ENCODE measurements at regions not wholly inside any gene's neighbourhood (a gene's known extent, or its start where the extent isn't known, plus 50 kb on each side); places are given as distances from the start of the nearest gene placed in this dataset.
"Not testable (repeated sequence)": the region's sequence is repeated elsewhere in the genome, so short reads cannot be mapped to it uniquely, and the experiment has no call there.

DNA sequence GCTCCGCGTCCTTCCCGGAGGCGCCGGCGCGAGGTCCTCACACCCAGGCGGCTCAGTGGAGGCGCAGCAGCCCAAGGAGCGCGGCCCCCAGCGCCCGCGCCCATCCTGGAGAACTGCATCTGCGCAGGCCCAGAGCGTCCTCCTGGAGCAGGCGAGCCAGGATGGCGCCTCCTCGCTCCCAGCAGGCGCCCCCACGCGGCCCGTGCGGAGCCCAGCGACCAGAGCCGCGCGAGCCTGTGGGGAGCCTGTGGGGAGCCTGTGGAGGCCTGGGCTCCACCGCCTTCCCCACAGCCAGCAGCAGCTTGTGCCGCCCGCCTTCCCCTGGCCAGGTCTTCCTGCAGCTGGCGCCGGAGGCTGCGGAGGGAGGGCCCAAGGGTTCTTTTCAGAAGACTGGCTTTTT lies 953.9 kb downstream of the TMEM121 start:
- DNase-seq (ENCODE audit: low read depth), result not testable (repeated sequence)

DNA sequence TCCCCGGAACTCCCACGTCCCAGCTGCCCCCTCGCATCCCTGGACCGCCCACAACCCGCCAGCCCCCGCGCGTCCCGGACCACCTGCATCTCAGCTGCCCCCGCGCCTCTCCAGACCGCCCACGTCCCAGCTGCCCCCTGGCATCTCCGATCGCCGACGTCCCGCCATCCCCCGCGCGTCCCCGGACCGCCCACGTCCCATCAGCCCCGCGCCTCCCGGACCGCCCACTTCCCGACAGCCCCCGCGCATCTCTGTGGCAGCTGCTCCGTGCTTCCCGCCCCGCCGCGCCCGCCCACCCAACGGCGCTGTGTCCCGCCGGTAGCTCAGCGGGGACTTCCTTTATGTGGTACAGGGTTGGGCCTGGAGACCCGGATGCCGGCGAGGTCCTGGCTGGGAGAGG lies 955.8 kb downstream of the TMEM121 start:
- not testable (repeated sequence) for DNase-seq (ENCODE audit: low read depth)

DNA sequence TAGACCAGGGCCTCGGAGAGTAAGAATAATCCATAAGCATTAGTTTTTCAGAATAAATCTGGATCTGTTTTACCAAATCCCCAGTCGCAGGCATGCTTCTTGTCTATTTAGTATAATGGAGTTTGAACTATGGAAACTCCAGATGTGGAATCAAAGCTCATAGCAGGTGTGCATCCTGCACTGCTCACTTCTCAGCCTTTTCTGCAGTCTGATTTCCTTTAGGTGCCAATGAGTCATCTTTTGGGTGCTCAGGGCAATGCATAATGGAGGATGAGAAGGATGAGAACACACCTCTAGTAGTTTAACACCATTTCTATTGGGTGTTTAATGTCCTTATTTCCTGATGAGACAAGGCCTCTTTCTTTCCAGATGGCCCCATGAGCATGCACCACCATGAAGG lies 961.2 kb downstream of the TMEM121 start:
- DNase-seq (ENCODE audit: low read depth), result no peak

DNA sequence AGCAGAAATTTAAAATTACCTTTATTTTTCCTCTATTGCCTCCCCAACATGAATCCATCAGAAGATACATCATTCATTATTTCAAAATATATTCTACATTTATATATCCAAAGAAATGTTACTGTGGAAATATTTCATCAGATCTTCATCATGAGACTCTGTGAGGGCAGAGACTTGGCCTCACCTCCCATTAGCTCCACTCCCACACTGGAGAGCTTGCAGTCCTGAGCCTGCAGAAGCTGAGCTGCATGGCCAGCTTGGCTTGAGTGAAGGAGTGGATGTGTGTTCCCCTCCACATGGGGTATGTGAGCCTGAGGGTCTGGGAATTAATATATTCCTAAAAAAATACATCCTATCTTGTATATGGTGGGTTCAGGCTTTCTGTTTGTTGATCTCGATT lies 961.9 kb downstream of the TMEM121 start:
- no peak for DNase-seq (ENCODE audit: low read depth)

DNA sequence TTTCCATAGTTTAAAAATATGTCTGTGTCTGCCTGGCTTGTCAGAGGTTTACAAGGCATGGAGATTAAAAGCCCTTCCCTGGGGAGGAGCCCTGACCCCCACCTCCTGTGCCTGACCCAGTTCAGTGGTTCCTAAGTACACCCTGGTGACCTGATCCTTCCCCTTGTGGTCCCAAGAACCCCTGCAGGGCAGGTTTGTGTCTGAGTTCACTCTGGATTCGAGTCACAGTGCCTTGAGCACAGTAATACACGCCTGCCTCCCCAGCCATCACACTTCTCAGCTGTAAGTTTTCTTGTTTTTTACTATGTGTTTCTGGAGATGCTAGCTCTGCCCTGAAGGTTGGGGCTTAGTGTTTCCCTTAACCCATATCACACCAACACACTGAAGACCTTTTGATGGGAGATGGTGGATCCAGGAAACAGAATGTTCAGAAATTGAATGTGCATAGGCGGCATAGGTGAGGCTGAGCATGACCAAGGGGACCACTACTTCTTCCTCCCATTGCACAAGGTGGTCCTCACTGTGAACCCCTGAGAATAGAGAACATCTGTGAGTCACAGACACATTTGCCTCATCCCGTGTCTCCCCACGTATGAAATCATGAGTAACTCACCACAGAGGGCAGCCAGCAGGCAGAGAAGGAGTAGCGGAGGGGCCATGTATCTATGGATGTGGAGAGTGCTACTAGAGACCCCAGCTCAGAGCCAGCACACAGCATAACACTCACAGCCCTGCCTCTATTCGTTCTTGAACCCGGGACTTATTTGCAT lies 962.9 kb downstream of the TMEM121 start:
- DNase-seq (ENCODE audit: low read depth), result no peak

DNA sequence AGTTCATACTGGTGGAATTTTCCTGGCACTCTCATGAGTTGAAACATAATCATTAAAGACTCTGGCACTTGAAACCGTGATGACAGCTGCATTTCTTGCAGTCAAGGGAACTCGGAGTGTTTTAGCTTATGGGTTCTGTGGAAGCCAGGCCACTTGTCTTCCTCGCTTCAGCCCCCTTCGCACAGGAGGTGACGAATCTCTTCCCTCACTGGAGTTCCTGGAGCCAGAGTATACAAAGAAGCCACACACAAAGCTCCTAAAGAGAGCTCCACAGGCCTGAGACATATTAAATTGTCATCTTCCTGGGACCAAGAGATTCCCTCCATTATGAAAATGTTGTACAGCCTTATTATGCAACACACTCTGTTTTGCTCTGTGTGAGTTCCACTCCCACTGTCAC lies 964.1 kb downstream of the TMEM121 start:
- DNase-seq (ENCODE audit: low read depth), result no peak

DNA sequence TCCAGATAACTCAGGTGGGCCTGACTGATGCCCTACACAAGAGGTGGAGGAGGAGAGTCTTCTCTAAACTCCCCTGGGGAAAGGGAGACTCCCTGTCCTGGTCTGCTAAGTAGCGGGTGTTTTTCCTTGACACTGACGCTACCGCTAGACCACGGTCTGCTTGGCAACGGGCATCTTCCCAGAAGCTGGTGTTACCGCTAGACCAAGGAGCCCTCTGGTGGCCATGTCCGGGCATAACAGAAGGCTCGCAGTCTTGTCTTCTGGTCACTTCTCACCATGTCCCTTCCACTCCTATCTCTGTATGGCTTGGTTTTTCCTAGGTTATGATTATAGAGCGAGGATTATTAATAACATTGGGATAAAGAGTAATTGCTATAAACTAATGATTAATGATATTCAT lies 965.5 kb downstream of the TMEM121 start:
- DNase-seq (ENCODE audit: low read depth), result no peak

DNA sequence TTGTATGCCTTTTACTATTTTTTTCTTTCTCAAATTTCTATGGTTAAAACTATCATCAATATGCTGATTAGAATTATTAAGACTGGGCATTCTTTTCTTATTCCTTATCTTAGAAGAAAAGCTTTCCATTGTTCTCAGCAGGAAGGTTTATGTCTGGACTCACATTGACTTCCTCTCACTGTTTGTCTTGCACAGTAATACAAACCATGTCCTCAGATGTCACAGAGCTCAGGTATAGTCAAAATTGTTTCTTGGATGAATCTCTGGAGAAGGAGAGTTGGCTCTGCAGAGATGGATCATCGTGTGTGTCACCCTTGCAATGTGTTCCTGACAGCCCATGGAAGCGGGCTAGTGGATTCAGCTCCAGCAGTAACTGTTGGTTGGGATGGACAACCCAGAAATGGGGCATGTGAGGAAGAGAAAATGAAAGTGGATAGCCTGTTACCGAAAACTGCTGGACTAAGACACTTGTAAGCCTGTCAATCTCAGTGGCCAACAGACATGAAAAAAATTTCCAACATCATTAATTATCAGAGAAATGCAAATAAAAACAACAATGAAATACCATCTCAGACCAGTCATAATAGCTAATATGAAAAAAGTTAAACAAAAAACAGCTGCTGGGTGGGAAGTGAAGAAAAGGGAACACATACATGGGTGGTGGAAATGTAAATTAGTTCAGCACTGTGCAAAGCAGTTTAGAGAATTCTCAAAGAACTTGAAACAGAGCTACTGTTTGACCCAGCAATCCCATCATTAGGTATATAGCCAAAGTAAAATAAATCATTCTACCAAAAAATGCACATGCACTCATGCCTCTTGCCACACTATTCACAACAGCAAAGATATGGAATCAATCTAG lies 967.8 kb downstream of the TMEM121 start:
- DNase-seq (ENCODE audit: low read depth), result no peak

DNA sequence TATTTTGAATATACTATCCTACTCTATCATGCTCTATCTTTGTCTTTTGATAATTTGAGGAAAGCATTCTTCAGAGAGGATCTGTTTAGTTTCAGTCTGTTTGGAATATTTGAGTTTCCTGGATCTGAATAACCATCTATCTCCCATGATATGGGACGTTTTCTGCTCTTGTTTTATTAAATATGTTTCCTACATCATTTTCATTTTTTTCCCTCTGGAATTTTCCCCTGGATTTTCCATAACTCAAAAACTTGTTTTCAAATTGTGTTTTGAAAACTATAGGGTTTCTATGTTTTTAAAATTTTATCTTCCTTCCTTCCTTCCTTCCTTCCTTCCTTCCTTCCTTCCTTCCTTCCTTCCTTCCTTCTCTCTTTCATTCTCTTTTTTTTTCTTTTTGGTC lies 974.2 kb downstream of the TMEM121 start:
- DNase-seq (ENCODE audit: low read depth), result no peak

DNA sequence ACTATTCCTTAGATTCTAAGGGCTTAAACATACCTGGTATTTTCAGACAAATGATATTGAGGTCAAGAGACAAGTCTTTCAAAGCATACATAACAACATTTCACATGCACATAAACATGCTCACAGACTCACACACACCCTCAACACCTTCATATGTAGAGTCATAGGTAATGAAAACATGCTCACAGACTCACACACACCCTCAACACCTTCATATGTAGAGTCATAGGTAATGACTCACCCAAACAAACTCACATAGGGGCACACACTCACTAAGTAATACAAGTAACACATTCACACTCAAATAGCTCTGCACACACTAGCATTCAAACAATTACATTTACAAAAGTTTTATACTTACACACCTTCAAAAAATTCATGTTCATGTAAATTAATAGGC lies 975.5 kb downstream of the TMEM121 start:
- no peak for DNase-seq (ENCODE audit: low read depth)

DNA sequence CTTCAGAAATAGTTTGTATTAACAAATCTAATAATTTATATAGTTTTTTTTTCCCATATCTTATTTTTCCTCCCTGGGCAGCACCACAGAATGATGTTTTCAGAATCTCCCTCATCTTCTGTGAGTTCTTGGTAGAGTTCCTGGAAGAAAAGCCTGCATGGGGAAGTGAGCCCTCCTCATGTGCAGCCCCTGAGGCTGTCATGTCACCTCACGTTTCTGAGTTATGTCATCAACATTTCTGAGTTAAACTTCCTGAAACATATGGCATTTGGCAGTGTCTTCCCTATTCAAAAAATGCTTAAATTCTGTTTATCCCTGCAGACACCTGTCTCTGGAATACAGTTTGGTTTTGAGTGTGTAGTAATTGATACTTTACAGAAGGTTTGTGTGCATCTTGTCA lies 979.0 kb downstream of the TMEM121 start:
- DNase-seq (ENCODE audit: low read depth), result no peak

DNA sequence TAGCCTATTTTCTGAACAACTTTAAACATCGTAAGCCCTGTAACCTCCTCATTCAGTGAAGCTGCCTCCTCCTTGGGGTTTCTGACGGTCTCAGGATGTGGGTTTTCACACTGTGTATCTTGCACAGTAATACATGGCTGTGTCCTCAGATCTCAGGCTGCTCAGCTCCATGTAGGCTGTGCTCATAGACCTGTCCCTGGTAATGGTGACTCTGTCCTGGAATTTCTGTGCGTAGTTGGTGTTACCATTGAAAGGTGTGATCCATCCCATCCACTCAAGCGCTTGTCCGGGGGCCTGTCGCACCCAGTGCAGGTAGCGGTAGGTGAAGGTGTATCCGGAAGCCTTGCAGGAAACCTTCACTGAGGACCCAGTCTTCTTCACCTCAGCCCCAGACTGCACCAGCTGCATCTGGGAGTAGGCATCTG lies 980.5 kb downstream of the TMEM121 start:
- DNase-seq (ENCODE audit: low read depth), result no peak

DNA sequence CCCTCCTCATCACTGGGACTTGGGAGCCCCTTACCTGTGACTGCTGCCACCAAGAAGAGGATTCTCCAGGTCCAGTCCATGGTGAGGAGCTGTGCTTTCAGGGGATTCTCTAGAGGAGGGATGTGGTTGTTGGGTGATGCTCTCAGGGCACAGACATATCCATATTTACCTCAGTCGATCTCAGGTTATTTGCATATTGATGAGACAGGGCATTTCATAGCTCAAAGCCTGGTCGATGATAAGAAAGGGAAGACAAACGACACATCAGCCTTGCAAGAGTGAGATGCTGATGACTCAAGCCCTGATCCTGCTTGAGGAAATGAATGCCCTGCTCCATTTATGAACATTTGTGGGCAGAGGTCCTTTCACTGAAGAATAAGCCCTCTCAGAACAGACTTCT lies 981.0 kb downstream of the TMEM121 start:
- no peak for DNase-seq (ENCODE audit: low read depth)

DNA sequence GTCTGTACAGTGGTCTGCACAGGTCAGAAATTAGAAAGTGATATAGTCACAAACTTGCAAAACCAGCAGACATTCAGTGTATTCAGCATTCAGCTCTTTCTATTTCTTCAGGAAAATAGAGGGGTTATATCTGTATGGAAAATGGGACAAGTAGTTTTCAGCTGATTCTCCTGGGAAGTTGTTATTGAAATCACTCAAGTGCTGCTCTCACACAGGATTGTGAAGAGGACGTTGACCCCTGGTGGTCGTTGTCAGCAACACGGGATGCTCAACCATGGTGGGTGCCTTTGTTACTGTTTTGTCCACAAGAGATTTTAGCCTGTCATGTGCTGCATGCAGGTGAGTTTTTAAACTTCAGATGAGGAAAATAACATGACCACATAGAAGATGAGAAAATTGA lies 981.8 kb downstream of the TMEM121 start:
- no peak for DNase-seq (ENCODE audit: low read depth)

DNA sequence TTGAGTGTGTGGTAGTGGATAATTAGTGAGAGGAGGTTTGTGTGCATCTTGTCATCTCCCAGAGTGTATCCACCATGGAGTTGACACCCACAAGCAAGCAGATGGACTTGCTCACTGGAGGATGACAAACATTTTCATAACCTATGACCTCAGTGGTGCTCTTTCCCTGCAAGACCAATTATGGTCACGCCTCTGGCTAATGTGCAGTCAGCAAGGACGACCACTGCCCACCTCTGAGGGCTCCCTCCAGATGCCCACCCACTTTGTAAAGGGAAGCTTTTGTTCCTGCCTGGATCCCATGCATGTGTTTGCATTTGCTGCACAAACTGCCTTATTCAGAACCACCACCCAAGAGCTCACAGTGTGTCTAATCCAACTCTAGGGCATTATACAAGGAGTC lies 982.8 kb downstream of the TMEM121 start:
- DNase-seq (ENCODE audit: low read depth), result no peak

DNA sequence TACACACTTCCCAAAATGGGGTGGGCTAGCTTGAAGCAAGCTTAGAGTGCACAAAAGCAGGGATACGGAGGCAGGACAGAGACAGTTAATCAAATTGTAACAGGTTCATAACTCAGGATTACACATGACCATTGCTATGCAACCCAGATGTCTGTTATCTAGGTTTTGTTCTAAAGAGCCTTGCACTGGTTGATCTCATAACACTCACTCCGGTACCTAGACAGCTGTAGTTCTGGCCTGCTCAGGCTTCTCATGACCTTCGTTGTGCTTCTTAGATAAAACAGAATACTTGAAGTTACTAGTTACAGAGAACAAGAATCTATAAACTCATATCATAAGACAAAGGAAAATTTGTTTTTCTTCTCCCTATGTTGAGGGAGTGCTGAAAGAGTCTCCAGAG lies 983.4 kb downstream of the TMEM121 start:
- no peak for DNase-seq (ENCODE audit: low read depth)

DNA sequence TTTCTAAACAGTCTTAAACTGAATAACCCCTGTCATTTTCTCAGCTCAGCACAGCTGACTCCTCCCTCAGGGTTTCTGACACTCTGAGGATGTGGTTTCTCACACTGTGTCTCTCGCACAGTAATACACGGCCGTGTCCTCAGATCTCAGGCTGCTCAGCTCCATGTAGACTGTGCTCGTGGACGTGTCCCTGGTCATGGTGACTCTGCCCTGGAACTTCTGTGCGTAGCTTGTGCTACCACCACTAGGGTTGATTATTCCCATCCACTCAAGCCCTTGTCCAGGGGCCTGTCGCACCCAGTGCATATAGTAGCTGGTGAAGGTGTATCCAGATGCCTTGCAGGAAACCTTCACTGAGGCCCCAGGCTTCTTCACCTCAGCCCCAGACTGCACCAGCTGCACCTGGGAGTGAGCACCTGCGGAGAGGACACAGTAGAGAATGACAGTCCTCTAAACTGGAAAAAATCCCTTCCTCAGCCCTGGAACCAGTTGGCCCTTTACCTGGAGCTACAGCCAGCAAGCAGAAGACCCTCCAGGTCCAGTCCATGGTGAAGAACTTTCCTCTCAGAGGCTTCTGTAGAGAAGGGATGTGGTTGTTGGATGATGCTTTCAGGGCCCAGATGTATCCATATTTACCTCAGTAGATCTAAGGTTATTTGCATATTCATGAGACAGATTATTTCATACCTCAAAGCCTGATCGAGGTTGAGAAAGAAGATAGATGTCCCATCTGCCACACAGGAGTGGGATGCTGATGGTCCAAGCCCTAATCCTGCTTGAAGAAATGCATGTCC lies 984.8 kb downstream of the TMEM121 start:
- no peak for DNase-seq (ENCODE audit: low read depth)

DNA sequence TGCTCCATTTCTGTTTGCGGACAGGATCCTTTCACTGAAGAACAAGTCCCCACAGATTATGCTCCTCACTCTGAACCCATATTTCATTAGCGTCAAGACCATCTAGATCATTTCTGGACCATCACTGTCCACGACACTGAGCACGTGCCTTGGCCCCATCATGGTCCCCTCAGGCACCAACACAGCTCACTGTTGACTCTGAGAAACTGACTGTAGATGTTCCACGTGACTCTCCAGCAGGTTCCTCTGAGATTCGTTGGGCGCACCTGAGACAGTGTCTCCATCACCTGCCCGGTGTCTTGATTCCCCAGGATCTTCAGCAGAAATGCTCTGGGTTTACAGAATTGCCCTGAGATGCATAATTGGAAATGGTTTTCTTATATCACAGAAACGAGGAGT lies 985.4 kb downstream of the TMEM121 start:
- no peak for DNase-seq (ENCODE audit: low read depth)

DNA sequence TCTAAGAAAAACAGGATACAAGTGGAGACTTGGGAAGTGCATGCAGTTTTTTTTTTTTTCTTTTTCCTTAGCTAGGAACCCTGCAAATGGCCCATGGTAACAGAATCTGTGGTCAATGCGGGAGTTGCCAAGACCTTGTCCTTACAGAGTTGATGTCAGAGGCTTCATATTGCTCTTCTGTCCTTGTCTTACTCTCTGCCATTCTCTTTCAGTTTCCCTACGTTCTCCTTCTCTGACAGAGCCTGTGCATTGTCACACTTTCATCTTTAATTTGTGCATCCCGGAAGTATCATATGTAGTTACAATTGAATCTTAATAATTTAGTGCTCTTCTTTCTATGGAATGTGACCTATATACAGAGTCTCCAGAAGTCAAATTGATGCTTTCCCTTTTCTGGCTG lies 986.9 kb downstream of the TMEM121 start:
- DNase-seq (ENCODE audit: low read depth), result no peak

DNA sequence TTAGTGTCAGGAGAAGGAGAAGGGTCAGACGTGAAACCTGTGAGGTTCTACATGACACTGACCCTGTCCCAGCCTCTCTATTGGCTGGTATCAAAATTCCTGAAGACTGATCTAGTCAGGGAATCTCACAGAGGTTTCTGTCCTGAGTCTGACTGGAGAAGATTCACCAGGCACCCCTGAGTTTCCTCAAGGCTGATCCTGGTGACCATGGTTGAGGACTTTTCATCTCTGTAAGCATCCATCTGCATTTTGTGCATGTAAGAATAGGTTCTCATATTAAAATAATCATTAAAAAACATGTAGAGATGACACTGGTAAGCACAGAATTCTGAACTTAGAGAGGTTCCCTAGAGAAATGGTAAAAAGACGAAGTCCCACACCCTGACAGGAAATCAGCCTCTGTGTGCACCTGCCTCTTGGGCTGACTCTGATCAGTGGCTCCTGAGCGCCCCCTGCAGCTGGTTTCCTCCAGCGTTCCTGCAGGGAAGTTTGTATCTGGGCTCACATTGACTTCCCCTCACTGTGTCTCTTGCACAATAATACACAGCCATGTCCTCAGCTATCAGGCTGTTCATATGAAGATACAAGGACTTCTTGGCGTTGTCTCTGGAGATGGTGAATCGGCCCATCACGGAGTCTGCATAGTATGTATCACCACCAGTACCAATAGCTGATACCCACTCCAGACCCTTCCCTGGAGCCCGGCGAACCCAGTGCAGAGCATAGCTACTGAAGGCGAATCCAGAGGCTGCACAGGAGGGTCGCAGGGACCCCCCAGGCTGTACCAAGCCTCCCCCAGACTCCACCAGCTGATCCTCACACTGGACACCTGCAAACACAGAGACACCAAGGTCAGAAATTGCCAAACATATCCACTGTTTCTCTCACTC lies 991.9 kb downstream of the TMEM121 start:
- DNase-seq (ENCODE audit: low read depth), result no peak

DNA sequence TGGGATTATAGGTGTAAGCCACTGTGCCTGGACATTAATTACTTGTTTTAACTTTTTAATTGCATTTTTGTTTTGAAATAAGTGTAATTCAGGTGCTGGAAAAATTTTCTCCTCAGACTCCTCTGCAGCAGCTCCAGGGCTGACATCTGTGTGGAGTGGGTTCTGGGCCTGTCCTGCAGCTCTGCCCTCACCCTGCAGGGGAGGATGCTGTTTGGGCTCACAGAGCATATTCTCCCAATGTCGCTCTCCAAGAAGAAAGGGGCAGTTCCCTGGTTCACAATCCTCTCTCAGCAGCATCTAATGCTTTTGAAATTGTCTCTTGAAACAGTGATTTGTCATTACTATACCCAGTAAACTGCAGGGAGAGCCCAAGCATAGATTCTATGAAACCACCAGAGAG lies 995.7 kb downstream of the TMEM121 start:
- not testable (repeated sequence) for DNase-seq (ENCODE audit: low read depth)

DNA sequence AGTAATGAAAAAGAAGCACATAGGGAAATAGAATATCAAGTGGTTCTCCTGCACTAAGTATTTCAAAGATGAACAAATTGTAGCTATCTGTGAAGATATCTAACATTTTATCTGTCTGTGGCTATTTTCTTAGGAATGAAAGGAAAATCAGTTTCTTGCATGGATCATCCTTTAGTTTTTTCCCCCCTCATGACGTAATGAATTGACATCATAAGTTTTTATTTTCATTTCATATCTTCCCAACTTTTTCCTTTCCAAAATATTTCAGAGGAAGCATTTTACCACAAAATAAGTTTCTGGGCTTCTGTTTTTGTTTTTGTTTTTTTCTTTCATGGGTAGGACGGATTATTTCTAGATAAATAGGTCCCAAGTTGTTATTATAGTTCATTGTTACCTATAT lies 996.6 kb downstream of the TMEM121 start:
- DNase-seq (ENCODE audit: low read depth), result no peak
